Activated CD8-positive, alpha-beta memory T cell treated with anti-CD3 and anti-CD28 coated beads, Interleukin-2, amount 10 ng/mL, durations not matched to agents 7 days and 5 days (primary cell): ENCODE measurements at regions not wholly inside any gene's neighbourhood (a gene's known extent, or its start where the extent isn't known, plus 50 kb on each side); places are given as distances from the start of the nearest gene placed in this dataset.
"Not testable (repeated sequence)": the region's sequence is repeated elsewhere in the genome, so short reads cannot be mapped to it uniquely, and the experiment has no call there.

Source experiments
- ATAC-seq: fragments of 150-1000 bp; cut with Tn5 transposase; one replicate; pipeline ENCODE4 v1.10.0; 2021; ENCODE audit warnings: moderate library complexity
- CTCF ChIA-PET: fragments of 350-600 bp; sonication (Branson Sonifier 250); formaldehyde crosslinking; loops from one replicate; lab custom pipeline; 2021; ENCODE audit warnings: antibody characterized with exemption; lab: Charles Lee
- DNase-seq: peaks from one replicate; pipeline ENCODE4 v3.0.0-alpha.2; 2020
- H3K27ac Mint-ChIP-seq: one replicate; pipeline ENCODE4 v1.8.0; 2021; ENCODE audit warnings: mild to moderate bottlenecking, mixed read lengths
- H3K27me3 Mint-ChIP-seq: one replicate; pipeline ENCODE4 v1.8.0; 2021; ENCODE audit warnings: mixed read lengths
- H3K36me3 Mint-ChIP-seq: one replicate; pipeline ENCODE4 v1.8.0; 2021; ENCODE audit warnings: mild to moderate bottlenecking, mixed read lengths
- H3K4me1 Mint-ChIP-seq: one replicate; pipeline ENCODE4 v1.8.0; 2021; ENCODE audit warnings: mixed read lengths
- H3K4me3 Mint-ChIP-seq: one replicate; pipeline ENCODE4 v1.8.0; 2021; ENCODE audit warnings: mild to moderate bottlenecking, moderate library complexity, mixed read lengths
- H3K9me3 Mint-ChIP-seq: one replicate; pipeline ENCODE4 v1.8.0; 2022; ENCODE audit warnings: low read depth, mixed read lengths

DNA sequence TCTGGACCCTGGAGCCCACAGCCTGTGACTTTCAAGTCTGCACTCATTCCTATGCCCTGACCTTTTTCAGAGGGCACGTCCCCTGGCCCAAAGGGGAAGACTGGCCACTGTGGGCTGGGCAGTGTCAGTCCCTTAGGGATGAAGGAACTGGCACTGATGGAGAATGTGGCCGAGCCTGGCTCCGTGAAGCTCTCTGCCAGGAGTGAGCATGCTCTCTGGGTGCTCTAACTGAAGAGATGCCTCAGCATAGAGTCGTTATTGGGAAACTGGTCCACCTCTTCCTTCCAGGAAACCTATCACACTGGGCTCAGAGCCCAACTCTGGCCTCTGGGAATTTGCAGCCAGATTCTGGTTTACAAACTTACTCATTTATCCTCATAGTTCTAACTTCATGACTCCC, 87.3 kb upstream of the OSBPL11 start:
- H3K27me3 Mint-ChIP-seq, H3K36me3 Mint-ChIP-seq, ATAC-seq, DNase-seq, H3K27ac Mint-ChIP-seq, H3K4me3 Mint-ChIP-seq, H3K4me1 Mint-ChIP-seq, CTCF ChIA-PET, H3K9me3 Mint-ChIP-seq: not testable (repeated sequence)

DNA sequence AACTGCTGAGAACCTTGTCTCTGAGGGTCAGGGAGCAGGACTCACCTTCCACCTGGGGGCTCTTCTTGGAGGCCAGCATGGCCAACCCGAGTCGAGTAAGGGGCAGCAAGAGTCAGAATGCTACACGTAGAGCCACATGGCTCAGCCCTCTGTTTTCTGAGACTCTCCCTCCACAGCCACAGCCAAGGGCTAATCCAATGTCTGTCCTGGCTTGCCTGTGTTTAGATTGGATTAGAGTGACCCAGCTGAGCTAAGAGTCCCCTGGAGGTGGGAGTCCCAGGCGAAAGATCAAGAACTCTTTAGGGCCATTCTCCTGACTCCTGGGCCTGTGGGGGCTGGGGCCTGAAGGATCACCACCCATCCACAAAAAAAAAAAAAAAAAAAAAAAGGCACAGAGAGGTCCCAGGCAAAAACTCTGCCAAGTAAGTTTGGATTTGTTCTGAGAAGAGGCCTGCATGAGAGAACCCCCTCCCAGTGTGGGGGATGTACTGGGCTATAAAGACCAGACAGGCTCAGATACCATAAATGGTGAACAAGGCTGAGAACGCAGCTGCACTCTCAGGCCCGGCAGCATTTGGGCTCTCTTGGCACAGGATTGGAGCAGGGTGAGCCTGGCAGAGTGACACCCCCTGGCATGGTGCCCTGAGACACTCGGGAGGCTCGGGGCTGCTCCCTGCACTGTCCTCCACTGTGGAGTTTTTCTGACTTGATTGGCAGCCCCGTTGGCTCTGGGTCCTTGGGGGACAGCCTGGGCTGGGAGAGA, 88.0 kb upstream of the OSBPL11 start:
- Mint-ChIP-seq H3K27me3 (no peaks in the 10 kb centered on the region), H3K27ac (no peak overlapping the region), H3K4me3 (no peak overlapping the region), H3K9me3 (no peaks in the 10 kb centered on the region), H3K36me3 (no peaks in the 10 kb centered on the region), H3K4me1 (no peaks in the 10 kb centered on the region)
- DNase-seq (no peak), ATAC-seq (no peak)
- CTCF ChIA-PET, result no interaction called here

DNA sequence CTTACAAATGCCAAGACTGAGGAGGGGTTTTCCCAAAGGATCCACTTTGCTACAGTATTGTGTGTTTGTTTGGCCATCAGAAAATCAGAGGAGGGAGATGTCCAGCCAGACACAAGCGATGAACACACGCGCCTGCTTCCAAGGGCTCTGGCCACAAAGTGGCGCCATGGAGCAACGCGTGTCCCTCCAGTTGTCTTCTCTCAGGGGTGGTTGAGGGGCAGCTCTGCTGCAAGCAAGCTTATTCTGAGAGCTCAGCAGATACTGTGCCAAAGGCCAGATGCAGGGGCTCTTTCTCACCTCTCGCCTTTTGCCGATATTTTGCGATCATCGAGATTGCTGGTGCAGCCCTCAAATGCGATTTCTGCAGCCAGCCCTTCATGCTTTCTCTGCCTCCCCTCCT, 88.9 kb upstream of the OSBPL11 start:
- Mint-ChIP-seq H3K27ac (no peak overlapping the region), H3K27me3 (no peaks in the 10 kb centered on the region), H3K4me3 (no peak overlapping the region), H3K36me3 (no peaks in the 10 kb centered on the region), H3K9me3 (no peaks in the 10 kb centered on the region), H3K4me1 (no peaks in the 10 kb centered on the region)
- CTCF ChIA-PET, result no interaction called here
- no peak for DNase-seq
- ATAC-seq, result no peak

DNA sequence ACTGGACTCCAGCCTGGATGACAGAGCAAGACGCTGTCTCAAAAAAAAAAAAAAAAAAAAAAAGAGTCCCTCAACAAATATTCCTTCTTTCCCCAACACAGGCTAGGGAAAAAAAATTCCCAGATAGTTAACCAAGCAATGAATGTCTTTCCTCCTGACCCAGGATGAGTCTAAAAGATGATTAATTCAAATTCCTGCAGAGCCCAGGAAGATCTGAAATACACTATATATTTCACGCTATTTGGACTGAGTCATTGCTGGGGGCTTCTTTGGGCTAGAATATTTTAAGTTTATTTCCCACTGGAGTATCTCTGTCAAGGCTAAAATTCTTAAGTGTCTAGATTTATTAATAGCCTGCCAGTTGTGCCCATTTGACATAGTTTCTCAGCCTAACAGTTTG, 90.4 kb upstream of the OSBPL11 start:
- H3K4me3 Mint-ChIP-seq, H3K27me3 Mint-ChIP-seq, H3K27ac Mint-ChIP-seq, ATAC-seq, H3K4me1 Mint-ChIP-seq, H3K36me3 Mint-ChIP-seq, DNase-seq, CTCF ChIA-PET, H3K9me3 Mint-ChIP-seq: not testable (repeated sequence)

DNA sequence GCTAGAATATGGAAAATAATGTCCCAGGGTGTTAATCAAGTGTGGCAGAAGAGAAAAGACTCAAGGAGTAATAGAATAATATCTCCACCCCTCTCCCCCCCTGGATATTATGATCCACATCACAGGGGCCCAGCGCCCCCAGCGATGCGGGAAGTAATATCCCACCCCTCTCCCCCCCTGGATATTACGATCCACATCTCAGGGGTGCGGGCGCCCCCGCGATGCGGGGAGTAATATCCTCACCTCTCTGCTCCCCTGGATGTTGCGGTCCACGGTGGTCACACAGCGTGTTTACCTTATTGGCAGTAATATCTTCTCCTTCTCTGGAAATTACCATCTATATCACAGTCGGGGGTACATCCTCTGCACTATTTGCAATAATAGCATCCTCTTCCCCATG, 97.1 kb upstream of the OSBPL11 start:
- H3K4me1 Mint-ChIP-seq, result no peaks in the 10 kb centered on the region
- ATAC-seq, result no peak
- H3K36me3 Mint-ChIP-seq, result no peaks in the 10 kb centered on the region
- DNase-seq, result no peak
- H3K27me3 Mint-ChIP-seq, result peaks cover 3% of the 10 kb centered on the region
- H3K9me3 Mint-ChIP-seq, result no peaks in the 10 kb centered on the region
- no peak overlapping the region for H3K27ac Mint-ChIP-seq
- CTCF ChIA-PET, result no interaction called here
- H3K4me3 Mint-ChIP-seq, result no peak overlapping the region

DNA sequence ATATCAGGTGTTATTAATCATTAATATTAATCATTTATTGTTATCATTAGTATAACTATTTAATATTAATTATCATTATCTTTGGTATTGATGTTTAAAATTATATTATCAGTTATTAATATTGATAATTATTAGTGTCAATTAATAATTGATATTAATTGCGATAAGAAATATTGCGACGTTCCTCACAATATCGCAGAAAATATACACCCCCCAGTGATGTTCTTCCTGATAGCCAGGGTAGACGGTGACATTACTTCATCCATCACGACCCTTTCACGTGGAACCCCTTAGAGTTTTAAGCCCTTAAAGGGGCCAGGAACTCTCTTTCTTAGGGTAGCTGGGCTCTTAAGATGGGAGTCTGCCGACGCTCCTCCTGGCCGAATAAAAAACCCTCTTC, 98.6 kb upstream of the OSBPL11 start:
- CTCF ChIA-PET, result no interaction called here
- Mint-ChIP-seq H3K27ac (no peak overlapping the region), H3K4me1 (peaks cover 10% of the 10 kb centered on the region), H3K4me3 (no peak overlapping the region), H3K9me3 (no peaks in the 10 kb centered on the region), H3K36me3 (no peaks in the 10 kb centered on the region), H3K27me3 (peaks cover 3% of the 10 kb centered on the region)
- DNase-seq, result no peak
- ATAC-seq, result no peak

DNA sequence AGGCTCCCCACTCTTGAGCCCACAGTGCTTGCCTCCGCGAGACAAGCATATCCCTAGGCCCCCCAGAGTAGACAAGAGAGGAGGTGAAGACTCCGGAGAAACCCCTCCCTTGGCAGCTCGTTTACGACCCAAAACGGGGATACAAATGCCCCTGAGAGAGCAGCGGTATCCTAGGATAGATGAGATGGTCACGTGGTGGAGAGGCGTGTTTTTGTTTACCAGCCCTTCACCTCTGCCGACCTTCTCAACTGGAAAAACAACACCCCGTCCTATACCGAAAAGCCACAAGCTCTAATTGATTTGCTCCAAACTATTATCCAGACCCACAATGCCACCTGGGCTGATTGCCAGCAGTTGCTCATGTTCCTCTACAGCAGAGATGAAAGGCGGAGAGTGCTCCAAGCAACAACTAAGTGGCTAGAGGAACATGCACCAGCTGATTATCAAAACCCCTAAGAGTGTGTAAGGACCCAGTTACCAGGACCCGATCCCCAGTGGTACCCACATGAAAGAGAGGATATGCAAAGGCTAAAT, 99.5 kb upstream of the OSBPL11 start:
- DNase-seq, result no peak
- H3K27ac Mint-ChIP-seq, result no peak overlapping the region
- ATAC-seq, result no peak
- no peaks in the 10 kb centered on the region for H3K36me3 Mint-ChIP-seq
- H3K9me3 Mint-ChIP-seq, result no peaks in the 10 kb centered on the region
- peaks cover 3% of the 10 kb centered on the region for H3K27me3 Mint-ChIP-seq
- peaks cover 10% of the 10 kb centered on the region for H3K4me1 Mint-ChIP-seq
- no peak overlapping the region for H3K4me3 Mint-ChIP-seq
- CTCF ChIA-PET, result no interaction called here

DNA sequence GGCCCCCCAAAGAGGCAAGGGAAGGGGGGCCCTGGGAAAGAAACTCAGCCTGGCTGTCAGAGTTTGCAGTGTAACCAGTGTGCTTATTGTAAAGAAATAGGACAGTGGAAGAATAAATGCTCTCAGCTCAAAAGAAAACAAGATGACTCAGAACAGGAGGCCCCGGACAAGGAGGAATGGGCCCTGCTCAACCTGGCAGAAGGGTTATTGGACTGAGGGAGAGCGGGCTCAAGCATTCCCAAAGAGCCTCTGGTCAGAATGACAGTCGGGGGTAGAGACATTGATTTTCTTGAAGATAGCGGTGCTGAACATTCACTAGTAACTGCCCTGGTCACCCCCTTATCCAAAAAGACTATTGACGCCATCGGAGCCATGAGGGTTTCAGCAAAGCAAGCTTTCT, 100.4 kb upstream of the OSBPL11 start:
- ATAC-seq (no peak), DNase-seq (no peak)
- Mint-ChIP-seq H3K9me3 (no peaks in the 10 kb centered on the region), H3K36me3 (no peaks in the 10 kb centered on the region), H3K27ac (no peak overlapping the region), H3K27me3 (peaks cover 3% of the 10 kb centered on the region), H3K4me3 (no peak overlapping the region), H3K4me1 (peaks cover 10% of the 10 kb centered on the region)
- CTCF ChIA-PET, result interaction anchor here (0.9 kb wide), 1 partner anchor 438 kb away, joined by 3 read pairs; no protein-coding TSS in a partner anchor

DNA sequence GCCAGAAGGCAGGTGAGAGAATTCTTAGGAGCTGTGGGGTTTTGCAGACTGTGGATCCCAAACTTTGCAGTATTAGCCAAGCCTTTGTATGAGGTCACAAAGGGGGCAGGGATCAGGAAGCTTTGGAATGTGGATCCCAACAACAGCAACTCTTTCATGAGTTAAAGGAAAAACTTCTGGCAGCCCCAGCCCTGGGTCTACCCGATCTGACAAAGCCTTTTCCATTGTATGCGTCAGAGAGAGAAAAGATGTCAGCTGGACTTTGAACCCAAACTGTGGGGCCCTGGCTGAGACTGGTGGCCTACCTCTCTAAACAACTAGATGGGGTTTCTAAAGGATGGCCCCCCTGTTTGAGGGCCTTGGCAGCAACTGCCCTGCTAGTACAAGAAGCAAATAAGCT, 101.8 kb upstream of the OSBPL11 start:
- CTCF ChIA-PET, H3K27me3 Mint-ChIP-seq, H3K4me1 Mint-ChIP-seq, H3K9me3 Mint-ChIP-seq, DNase-seq, ATAC-seq, H3K36me3 Mint-ChIP-seq, H3K4me3 Mint-ChIP-seq, H3K27ac Mint-ChIP-seq: not testable (repeated sequence)

DNA sequence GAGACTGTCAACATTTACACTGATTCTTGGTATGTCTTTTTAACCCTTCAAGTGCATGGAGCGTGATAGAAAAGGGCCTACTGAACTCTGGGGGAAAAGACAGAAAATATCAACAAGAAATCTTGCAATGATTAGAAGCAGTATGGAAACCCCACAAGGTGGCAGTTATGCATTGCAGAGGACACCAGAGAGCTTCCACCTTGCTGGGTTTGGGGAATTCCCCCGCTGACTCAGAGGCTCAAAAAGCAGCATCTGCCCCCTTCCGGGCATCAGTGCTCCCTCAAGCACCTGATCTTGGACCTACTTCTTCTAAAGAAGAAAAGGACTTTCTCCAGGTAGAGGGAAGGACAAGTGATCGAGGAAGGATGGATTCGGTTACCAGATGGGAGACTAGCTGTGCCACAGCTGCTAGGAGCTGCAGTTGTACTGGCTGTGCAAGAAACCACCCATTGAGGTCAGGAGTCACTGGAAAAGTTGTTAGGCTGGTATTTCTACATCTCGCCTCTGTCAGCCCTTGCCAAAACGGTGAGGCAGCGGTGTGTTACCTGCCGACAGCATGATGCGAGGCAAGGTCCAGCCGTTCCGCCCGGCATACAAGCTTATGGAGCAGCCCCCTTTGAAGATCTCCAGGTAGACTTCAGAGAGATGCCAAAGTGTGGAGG, 102.8 kb upstream of the OSBPL11 start:
- H3K4me1 Mint-ChIP-seq, H3K4me3 Mint-ChIP-seq, H3K27me3 Mint-ChIP-seq, CTCF ChIA-PET, H3K27ac Mint-ChIP-seq, ATAC-seq, H3K36me3 Mint-ChIP-seq, H3K9me3 Mint-ChIP-seq: not testable (repeated sequence)
- DNase-seq, result peak; percentile 77

DNA sequence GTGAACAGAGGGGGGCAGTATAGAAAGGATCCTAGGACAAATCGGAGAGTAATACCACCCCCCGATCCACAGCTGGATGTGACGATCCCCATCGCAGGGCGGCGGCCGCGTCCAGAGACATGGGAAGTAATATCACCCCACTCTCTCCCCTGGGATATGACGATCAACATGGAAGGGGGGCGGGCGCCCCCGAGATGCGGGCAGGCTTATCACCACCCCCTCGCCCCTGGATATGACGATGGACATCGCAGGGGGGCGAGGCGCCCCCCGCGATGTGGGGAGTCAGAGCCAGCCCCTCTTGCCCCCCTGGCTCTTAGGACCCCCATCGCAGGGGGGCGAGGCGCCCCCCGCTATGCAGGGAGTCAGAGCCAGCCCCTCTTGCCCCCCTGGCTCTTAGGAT, 120.4 kb upstream of the OSBPL11 start:
- ATAC-seq (no peak), DNase-seq (no peak)
- H3K4me3 Mint-ChIP-seq, result no peak overlapping the region
- H3K9me3 Mint-ChIP-seq, result no peaks in the 10 kb centered on the region
- CTCF ChIA-PET, result no interaction called here
- H3K36me3 Mint-ChIP-seq, result no peaks in the 10 kb centered on the region
- no peak overlapping the region for H3K27ac Mint-ChIP-seq
- H3K27me3 Mint-ChIP-seq, result peaks cover 5% of the 10 kb centered on the region
- H3K4me1 Mint-ChIP-seq, result peaks cover 5% of the 10 kb centered on the region

DNA sequence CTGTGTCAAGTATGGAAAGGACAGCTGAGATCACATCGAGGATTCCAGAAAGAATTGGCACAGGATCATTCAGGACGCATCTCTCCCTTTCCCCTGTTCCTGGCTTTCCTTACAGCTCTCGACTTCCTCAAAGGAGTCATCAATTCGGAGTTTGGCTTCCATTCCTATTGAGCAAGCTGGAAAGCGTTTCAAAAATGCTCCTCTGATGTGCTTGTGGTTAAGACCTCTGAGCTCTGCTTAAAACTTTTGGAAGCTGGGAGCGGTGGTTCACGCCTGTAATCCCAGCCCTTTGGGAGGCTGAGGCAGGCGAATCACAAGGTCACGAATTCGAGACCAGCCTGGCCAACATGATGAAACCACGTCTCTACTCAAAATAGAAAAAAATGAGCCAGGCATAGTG, 136.9 kb upstream of the OSBPL11 start:
- H3K27me3 Mint-ChIP-seq, CTCF ChIA-PET, DNase-seq, H3K9me3 Mint-ChIP-seq, H3K36me3 Mint-ChIP-seq, H3K4me1 Mint-ChIP-seq, H3K27ac Mint-ChIP-seq, ATAC-seq, H3K4me3 Mint-ChIP-seq: not testable (repeated sequence)

DNA sequence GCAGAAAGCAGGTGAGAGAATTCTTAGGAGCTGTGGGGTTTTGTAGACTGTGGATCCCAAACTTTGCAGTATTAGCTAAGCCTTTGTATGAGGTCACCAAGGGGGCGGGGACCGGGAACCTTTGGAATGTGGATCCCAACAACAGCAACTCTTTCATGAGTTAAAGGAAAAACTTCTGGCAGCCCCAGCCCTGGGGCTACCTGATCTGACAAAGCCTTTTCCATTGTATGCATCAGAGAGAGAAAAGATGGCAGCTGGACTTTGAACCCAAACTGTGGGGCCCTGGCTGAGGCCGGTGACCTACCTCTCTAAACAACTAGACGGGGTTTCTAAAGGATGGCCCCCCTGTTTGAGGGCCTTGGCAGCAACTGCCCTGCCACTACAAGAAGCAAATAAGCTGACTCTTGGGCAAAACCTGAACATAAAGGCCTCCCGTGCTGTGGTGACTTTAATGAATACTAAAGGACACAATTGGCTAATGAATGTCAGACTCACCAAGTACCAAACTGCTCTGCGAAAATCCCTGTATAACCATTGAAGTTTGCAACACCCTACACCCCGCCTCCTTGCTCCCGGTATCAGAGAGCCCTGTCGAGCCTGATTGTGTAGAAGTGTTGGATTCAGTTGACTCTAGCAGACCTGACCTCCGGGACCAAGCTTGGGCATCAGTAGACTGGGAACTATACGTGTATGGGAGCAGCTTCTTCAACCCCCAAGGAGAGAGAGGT, 146.9 kb upstream of the OSBPL11 start:
- CTCF ChIA-PET, result interaction anchor here (0.6 kb wide), 1 partner anchor 24 kb away, joined by 3 read pairs; no protein-coding TSS in a partner anchor
- DNase-seq, H3K27me3 Mint-ChIP-seq, H3K9me3 Mint-ChIP-seq, ATAC-seq, H3K36me3 Mint-ChIP-seq, H3K4me3 Mint-ChIP-seq: not testable (repeated sequence)
- Mint-ChIP-seq H3K4me1 (peaks cover 13% of the 10 kb centered on the region), H3K27ac (peak overlapping the region; percentile 44)
